Neural cell (in vitro differentiated cells): ENCODE measurements at regions not wholly inside any gene's neighbourhood (a gene's known extent, or its start where the extent isn't known, plus 50 kb on each side); places are given as distances from the start of the nearest gene placed in this dataset.

Experiments
- H2AFZ ChIP-seq: fragments of 200-600, 300-800 bp; sonication (generic), shearing (Covaris generic); 2 replicates; pipeline ENCODE4 v1.6.0; 2014; ENCODE audit warnings: low read depth, mild to moderate bottlenecking, antibody characterized with exemption, low read length, moderate library complexity
- H3F3A ChIP-seq: fragments of 200-600 bp; shearing (Covaris generic); 2 replicates; pipeline ENCODE4 v1.6.1; 2016; ENCODE audit warnings: mild to moderate bottlenecking, moderate library complexity, mixed read lengths, antibody characterized with exemption, low read length; ENCODE audit not compliant: insufficient read depth, poor library complexity, severe bottlenecking
- H3K27ac ChIP-seq: fragments of 200-600, 300-800 bp; sonication (generic), shearing (Covaris generic); 2 replicates; pipeline ENCODE4 v1.5.1; 2014; ENCODE audit warnings: mild to moderate bottlenecking, low read length, moderate library complexity
- H3K27me3 ChIP-seq: fragments of 300-800, 200-600 bp; sonication (generic), shearing (Covaris generic); 2 replicates; pipeline ENCODE4 v1.6.0; 2014; ENCODE audit warnings: mild to moderate bottlenecking, low read depth, low read length, moderate library complexity; ENCODE audit not compliant: insufficient read depth
- H3K36me3 ChIP-seq: fragments of 300-800, 200-600 bp; sonication (generic), shearing (Covaris generic); 2 replicates; pipeline ENCODE4 v1.5.1; 2014; ENCODE audit warnings: mild to moderate bottlenecking, antibody characterized with exemption, low read length, moderate library complexity; ENCODE audit not compliant: insufficient read depth
- H3K4me2 ChIP-seq: fragments of 300-800, 200-600 bp; sonication (generic), shearing (Covaris generic); 2 replicates; pipeline ENCODE4 v1.6.0; 2014; ENCODE audit warnings: mild to moderate bottlenecking, low read length
- H3K4me3 ChIP-seq: fragments of 300-800, 200-600 bp; sonication (generic), shearing (Covaris generic); 2 replicates; pipeline ENCODE4 v1.5.1; 2014; ENCODE audit warnings: mild to moderate bottlenecking, low read length, moderate library complexity
- H3K79me2 ChIP-seq: fragments of 200-600 bp; shearing (Covaris generic); replicated peaks from 2 replicates; pipeline ENCODE4 v1.6.0; 2014; ENCODE audit warnings: mild to moderate bottlenecking, low read length, moderate library complexity; ENCODE audit not compliant: insufficient read depth
- H3K9ac ChIP-seq: fragments of 300-800, 200-600 bp; sonication (generic), shearing (Covaris generic); 2 replicates; pipeline ENCODE4 v1.6.1; 2016; ENCODE audit warnings: mild to moderate bottlenecking, low read length, mixed read lengths
- H3K9me2 ChIP-seq: fragments of 200-600 bp; shearing (Covaris generic); 2 replicates; pipeline ENCODE4 v1.6.1; 2016; ENCODE audit warnings: mild to moderate bottlenecking, low read length, mixed read lengths; ENCODE audit not compliant: insufficient read depth
- H3K9me3 ChIP-seq: fragments of 200-600, 300-800 bp; sonication (generic), shearing (Covaris generic); 2 replicates; pipeline ENCODE4 v1.6.1; 2016; ENCODE audit warnings: mild to moderate bottlenecking, mixed run types, low read length, moderate library complexity, mixed read lengths
- H4K20me1 ChIP-seq: fragments of 200-600 bp; shearing (Covaris generic); 2 replicates; pipeline ENCODE4 v1.6.1; 2016; ENCODE audit warnings: mild to moderate bottlenecking, mixed run types; ENCODE audit not compliant: insufficient read depth
- EP300 ChIP-seq: fragments of 450-650 bp; conservative IDR thresholded peaks from 2 replicates; pipeline ENCODE4 v1.6.1; 2014; ENCODE audit warnings: antibody characterized with exemption, mild to moderate bottlenecking, moderate library complexity; ENCODE audit not compliant: poor library complexity, severe bottlenecking
- EZH2 ChIP-seq: fragments of 200-600, 300-800 bp; shearing (Covaris generic), sonication (generic); IDR thresholded peaks from 2 replicates; pipeline ENCODE4 v1.6.1; 2014; ENCODE audit warnings: antibody characterized with exemption, low read length, borderline replicate concordance, mild to moderate bottlenecking; ENCODE audit not compliant: insufficient read depth, poor library complexity, severe bottlenecking
- MXI1 ChIP-seq: fragments of 450-650 bp; conservative IDR thresholded peaks from 2 replicates; pipeline ENCODE4 v1.6.1; 2014; ENCODE audit warnings: antibody characterized with exemption, mild to moderate bottlenecking; ENCODE audit not compliant: poor library complexity, severe bottlenecking
- POLR2AphosphoS5 ChIP-seq: IDR thresholded peaks from 2 replicates; pipeline ENCODE4 v1.6.1; 2012
- RAD21 ChIP-seq: fragments of 450-650 bp; conservative IDR thresholded peaks from 2 replicates; pipeline ENCODE4 v1.6.1; 2014; ENCODE audit warnings: antibody characterized with exemption, mild to moderate bottlenecking, moderate library complexity
- SMC3 ChIP-seq: fragments of 450-650 bp; conservative IDR thresholded peaks from 2 replicates; pipeline ENCODE4 v1.6.1; 2014; ENCODE audit warnings: antibody characterized with exemption, mild to moderate bottlenecking, moderate library complexity; ENCODE audit not compliant: poor library complexity
- TAF1 ChIP-seq: IDR thresholded peaks from 2 replicates; pipeline ENCODE4 v1.6.1; 2012; ENCODE audit warnings: low read depth
- TF ChIP-seq, protein P1 (sequence below): IDR thresholded peaks from 2 replicates; pipeline ENCODE4 v1.6.1; 2012; ENCODE audit warnings: borderline replicate concordance
- TF ChIP-seq, protein P2 (sequence below): fragments of 450-650 bp; IDR thresholded peaks from 2 replicates; pipeline ENCODE4 v1.5.1; 2014; ENCODE audit warnings: antibody characterized with exemption, mild to moderate bottlenecking, moderate library complexity; ENCODE audit not compliant: poor library complexity, severe bottlenecking

DNA sequence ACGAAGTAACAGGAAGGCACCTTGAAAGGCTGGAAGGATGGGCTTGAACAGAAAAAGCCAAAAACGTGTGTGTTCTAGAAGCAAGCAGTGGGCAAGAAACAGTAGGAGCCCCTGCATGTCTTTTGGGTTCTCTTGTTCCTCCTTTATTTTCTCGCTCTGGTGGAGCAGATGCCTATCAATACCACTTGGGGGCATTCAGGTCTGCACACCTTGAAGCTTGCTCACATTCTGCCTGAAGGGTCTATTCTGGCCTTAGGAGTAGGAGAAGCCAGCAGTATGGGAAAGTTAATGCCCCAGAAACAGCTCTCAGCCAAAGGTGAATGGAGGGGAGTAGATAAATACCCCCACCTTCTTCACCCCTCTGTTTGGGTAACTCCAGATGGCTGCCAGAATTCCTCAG lies 204.5 kb downstream of the TXNL1 start:
- no peak overlapping the region for H3K27ac ChIP-seq

GRCh38 chr18:56431551-56431950 lies 206.8 kb downstream of the TXNL1 start:
- Histone ChIP-seq H3K4me3 (no peak overlapping the region), H4K20me1 (no peaks in the 10 kb centered on the region), H3K27me3 (no peaks in the 10 kb centered on the region), H3F3A (no peaks in the 10 kb centered on the region), H2AFZ (no peak overlapping the region), H3K4me2 (no peak overlapping the region), H3K27ac (no peak overlapping the region), H3K9me3 (no peaks in the 10 kb centered on the region), H3K9me2 (no peaks in the 10 kb centered on the region), H3K9ac (no peak overlapping the region), H3K36me3 (no peaks in the 10 kb centered on the region), H3K79me2 (no peaks in the 10 kb centered on the region)
- TF ChIP-seq EP300, result no peak
- TF ChIP-seq POLR2AphosphoS5, result no peak
- TF ChIP-seq RAD21, result no peak
- TF ChIP-seq EZH2, result no peak
- TF ChIP-seq SMC3, result no peak
- no peak for TF ChIP-seq TAF1
- TF ChIP-seq MXI1, result no peak

More for the DNA sequence above, 204.5 kb downstream of the TXNL1 start:
- Histone ChIP-seq H3F3A (no peaks in the 10 kb centered on the region), H3K79me2 (no peaks in the 10 kb centered on the region), H3K4me3 (no peak overlapping the region), H3K9me2 (no peaks in the 10 kb centered on the region), H3K27me3 (no peaks in the 10 kb centered on the region), H3K9ac (no peak overlapping the region), H3K4me2 (no peak overlapping the region), H4K20me1 (no peaks in the 10 kb centered on the region), H3K36me3 (no peaks in the 10 kb centered on the region), H2AFZ (no peak overlapping the region), H3K9me3 (no peaks in the 10 kb centered on the region)
- TF ChIP-seq POLR2AphosphoS5, result no peak
- TF ChIP-seq, protein P1, sequence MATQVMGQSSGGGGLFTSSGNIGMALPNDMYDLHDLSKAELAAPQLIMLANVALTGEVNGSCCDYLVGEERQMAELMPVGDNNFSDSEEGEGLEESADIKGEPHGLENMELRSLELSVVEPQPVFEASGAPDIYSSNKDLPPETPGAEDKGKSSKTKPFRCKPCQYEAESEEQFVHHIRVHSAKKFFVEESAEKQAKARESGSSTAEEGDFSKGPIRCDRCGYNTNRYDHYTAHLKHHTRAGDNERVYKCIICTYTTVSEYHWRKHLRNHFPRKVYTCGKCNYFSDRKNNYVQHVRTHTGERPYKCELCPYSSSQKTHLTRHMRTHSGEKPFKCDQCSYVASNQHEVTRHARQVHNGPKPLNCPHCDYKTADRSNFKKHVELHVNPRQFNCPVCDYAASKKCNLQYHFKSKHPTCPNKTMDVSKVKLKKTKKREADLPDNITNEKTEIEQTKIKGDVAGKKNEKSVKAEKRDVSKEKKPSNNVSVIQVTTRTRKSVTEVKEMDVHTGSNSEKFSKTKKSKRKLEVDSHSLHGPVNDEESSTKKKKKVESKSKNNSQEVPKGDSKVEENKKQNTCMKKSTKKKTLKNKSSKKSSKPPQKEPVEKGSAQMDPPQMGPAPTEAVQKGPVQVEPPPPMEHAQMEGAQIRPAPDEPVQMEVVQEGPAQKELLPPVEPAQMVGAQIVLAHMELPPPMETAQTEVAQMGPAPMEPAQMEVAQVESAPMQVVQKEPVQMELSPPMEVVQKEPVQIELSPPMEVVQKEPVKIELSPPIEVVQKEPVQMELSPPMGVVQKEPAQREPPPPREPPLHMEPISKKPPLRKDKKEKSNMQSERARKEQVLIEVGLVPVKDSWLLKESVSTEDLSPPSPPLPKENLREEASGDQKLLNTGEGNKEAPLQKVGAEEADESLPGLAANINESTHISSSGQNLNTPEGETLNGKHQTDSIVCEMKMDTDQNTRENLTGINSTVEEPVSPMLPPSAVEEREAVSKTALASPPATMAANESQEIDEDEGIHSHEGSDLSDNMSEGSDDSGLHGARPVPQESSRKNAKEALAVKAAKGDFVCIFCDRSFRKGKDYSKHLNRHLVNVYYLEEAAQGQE, result no peak
- TF ChIP-seq, protein P2, sequence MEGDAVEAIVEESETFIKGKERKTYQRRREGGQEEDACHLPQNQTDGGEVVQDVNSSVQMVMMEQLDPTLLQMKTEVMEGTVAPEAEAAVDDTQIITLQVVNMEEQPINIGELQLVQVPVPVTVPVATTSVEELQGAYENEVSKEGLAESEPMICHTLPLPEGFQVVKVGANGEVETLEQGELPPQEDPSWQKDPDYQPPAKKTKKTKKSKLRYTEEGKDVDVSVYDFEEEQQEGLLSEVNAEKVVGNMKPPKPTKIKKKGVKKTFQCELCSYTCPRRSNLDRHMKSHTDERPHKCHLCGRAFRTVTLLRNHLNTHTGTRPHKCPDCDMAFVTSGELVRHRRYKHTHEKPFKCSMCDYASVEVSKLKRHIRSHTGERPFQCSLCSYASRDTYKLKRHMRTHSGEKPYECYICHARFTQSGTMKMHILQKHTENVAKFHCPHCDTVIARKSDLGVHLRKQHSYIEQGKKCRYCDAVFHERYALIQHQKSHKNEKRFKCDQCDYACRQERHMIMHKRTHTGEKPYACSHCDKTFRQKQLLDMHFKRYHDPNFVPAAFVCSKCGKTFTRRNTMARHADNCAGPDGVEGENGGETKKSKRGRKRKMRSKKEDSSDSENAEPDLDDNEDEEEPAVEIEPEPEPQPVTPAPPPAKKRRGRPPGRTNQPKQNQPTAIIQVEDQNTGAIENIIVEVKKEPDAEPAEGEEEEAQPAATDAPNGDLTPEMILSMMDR, result no peak
- no peak for TF ChIP-seq RAD21
- no peak for TF ChIP-seq EP300
- no peak for TF ChIP-seq SMC3

GRCh38 chr18:56423626-56424025 lies 214.8 kb downstream of the TXNL1 start:
- TF ChIP-seq EZH2 (no peak), POLR2AphosphoS5 (no peak), EP300 (no peak), MXI1 (no peak), RAD21 (no peak), TAF1 (no peak)
- TF ChIP-seq, protein P1, result no peak
- TF ChIP-seq, protein P2, result no peak
- Histone ChIP-seq H4K20me1 (no peaks in the 10 kb centered on the region), H3K27me3 (no peaks in the 10 kb centered on the region), H3K36me3 (no peaks in the 10 kb centered on the region), H3F3A (no peaks in the 10 kb centered on the region), H2AFZ (no peak overlapping the region), H3K9me2 (no peaks in the 10 kb centered on the region), H3K9ac (no peak overlapping the region), H3K27ac (no peak overlapping the region), H3K9me3 (no peaks in the 10 kb centered on the region), H3K4me2 (no peak overlapping the region), H3K79me2 (no peaks in the 10 kb centered on the region), H3K4me3 (no peak overlapping the region)
